ENCODE measurements at regions not wholly inside any gene's neighbourhood (a gene's known extent, or its start where the extent isn't known, plus 50 kb on each side); places are given as distances from the start of the nearest gene placed in this dataset.

DNA sequence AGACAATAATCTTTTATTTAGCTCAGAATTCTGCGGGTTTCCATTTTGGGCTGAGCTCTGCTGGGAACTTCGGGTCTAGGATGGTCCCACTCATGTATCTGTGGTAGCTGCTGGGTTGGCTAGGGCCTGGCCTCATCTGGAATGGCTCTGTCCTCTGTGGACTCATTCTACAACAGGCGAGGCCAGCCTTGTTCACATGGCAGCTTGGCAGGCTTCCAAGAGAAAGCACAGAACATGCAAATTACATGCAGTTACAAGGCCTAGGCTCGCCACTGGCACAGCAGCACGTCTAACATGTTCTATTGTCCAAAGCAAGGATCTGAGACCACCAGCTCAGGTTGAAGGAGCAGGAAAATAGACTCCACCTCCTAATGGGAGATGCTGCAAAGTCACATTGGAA lies 431.4 kb downstream of the PDCD6IP start:
- no peak overlapping the region for H3K9ac ChIP-seq (replicated peaks; ENCODE audit: extremely low read depth, insufficient read depth, low read length)
- no peak overlapping the region for H3K27ac ChIP-seq (ENCODE audit: insufficient read depth, low read depth, low read length)
- H3K4me2 ChIP-seq (ENCODE audit: insufficient read depth, low read length): no peak overlapping the region
- H3K4me1 ChIP-seq (ENCODE audit: control insufficient read depth, extremely low read depth, insufficient read depth, low read length): no peaks in the 10 kb centered on the region
- no peaks in the 10 kb centered on the region for H3K9me3 ChIP-seq (replicated peaks; ENCODE audit: control insufficient read depth, insufficient read depth, low read length)
- intact Hi-C loops (cut with micrococcal nuclease) (no loop called here), dilution Hi-C loops (cut with MboI; ENCODE audit: extremely low pct_ligation_motif_present, low sequenced_read_pairs) (no loop called here)
- DNase-seq (ENCODE audit: low read depth, low spot score) (no peak), FAIRE-seq (no peak)
- H3K27me3 ChIP-seq (ENCODE audit: control insufficient read depth in 2 of 2, insufficient read depth in 2 of 2, low read length in 2 of 2): no peaks in the 10 kb centered on the region
- TF ChIP-seq, protein P1, sequence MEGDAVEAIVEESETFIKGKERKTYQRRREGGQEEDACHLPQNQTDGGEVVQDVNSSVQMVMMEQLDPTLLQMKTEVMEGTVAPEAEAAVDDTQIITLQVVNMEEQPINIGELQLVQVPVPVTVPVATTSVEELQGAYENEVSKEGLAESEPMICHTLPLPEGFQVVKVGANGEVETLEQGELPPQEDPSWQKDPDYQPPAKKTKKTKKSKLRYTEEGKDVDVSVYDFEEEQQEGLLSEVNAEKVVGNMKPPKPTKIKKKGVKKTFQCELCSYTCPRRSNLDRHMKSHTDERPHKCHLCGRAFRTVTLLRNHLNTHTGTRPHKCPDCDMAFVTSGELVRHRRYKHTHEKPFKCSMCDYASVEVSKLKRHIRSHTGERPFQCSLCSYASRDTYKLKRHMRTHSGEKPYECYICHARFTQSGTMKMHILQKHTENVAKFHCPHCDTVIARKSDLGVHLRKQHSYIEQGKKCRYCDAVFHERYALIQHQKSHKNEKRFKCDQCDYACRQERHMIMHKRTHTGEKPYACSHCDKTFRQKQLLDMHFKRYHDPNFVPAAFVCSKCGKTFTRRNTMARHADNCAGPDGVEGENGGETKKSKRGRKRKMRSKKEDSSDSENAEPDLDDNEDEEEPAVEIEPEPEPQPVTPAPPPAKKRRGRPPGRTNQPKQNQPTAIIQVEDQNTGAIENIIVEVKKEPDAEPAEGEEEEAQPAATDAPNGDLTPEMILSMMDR (IDR thresholded peaks at IDR 0.05; ENCODE audit: extremely low read depth in 1 of 2, insufficient read depth in 1 of 2, low read depth in 1 of 2, low read length in 2 of 2): no peak
- TF ChIP-seq POLR2AphosphoS5 (IDR thresholded peaks at IDR 0.05; ENCODE audit: insufficient read depth, low read depth, low read length) (no peak), EZH2 (IDR thresholded peaks at IDR 0.05; ENCODE audit: borderline replicate concordance, low read depth, low read length, severe bottlenecking) (no peak), MYC (IDR thresholded peaks at IDR 0.05; ENCODE audit: low read depth, low read length) (no peak), POLR2A (IDR thresholded peaks at IDR 0.05; ENCODE audit: low read depth, low read length) (no peak), MAX (IDR thresholded peaks at IDR 0.05; ENCODE audit: insufficient read depth, insufficient read length) (no peak), FOS (IDR thresholded peaks at IDR 0.05; ENCODE audit: borderline replicate concordance, insufficient read depth, low read length) (no peak), JUN (IDR thresholded peaks at IDR 0.05; ENCODE audit: borderline replicate concordance, insufficient read depth, insufficient read length, low read depth) (no peak)
- no peaks in the 10 kb centered on the region for H3K9me1 ChIP-seq (replicated peaks; ENCODE audit: control insufficient read depth, extremely low read depth, insufficient read depth, low read length)
- H3K36me3 ChIP-seq (ENCODE audit: control insufficient read depth in 2 of 2, extremely low read depth in 1 of 2, insufficient read depth in 2 of 2, low read length in 2 of 2): no peaks in the 10 kb centered on the region
- no peak overlapping the region for H2AFZ ChIP-seq (ENCODE audit: low read depth, low read length)
- H3K79me2 ChIP-seq (ENCODE audit: control insufficient read depth, insufficient read depth, low read length): no peaks in the 10 kb centered on the region
- no peaks in the 10 kb centered on the region for H4K20me1 ChIP-seq (replicated peaks; ENCODE audit: control insufficient read depth, extremely low read depth, insufficient read depth, low read length)
- H3K4me3 ChIP-seq (replicated peaks in 1 of 3; ENCODE audit: insufficient read depth in 1 of 3, low read depth in 1 of 3, low read length in 3 of 3): no peak overlapping the region
- ChIA-PET POLR2A (no interaction called here), CTCF (interaction anchor here (1.2 to 2.1 kb wide), 2 partner anchors 30 to 123 kb away, joined by 3 to 6 read pairs; no protein-coding TSS in a partner anchor)
- BruUV-seq (replicated peaks): no TSS peak

Measured in endothelial cell of umbilical vein (primary cell).